ENCODE measurements at regions not wholly inside any gene's neighbourhood (a gene's known extent, or its start where the extent isn't known, plus 50 kb on each side); places are given as distances from the start of the nearest gene placed in this dataset.

DNA sequence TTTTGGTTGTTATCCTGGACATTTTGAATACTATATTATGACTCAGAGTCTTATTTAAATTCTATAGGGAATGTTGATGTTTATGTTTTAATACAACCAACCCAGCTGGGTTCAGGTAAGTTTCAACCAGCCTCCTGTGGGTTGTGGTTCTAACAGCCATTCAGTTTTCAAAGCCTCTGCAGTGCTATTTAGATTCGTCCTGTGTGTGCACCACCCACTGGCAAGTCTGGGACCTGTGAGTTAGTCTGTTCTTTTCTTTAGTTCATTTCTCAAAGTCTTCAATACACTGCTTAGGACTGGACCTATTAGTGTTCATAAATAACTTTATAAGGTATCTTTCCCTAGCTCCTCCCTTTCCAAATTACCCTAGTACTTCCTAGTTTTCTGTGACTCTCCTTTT is 170.6 kb downstream of the TMEM132E start:
- TF ChIP-seq POLR2A (IDR thresholded peaks at IDR 0.05), result no peak
- no peak for TF ChIP-seq CTCF (IDR thresholded peaks at IDR 0.05)
